IMR-90 (cell line): ENCODE measurements at regions not wholly inside any gene's neighbourhood (a gene's known extent, or its start where the extent isn't known, plus 50 kb on each side); places are given as distances from the start of the nearest gene placed in this dataset.

ENCODE experiments used
- ATAC-seq: fragments of 200-7000 bp; cut with Tn5 transposase; 2 replicates; pipeline ENCODE4 v1.9.1; 2020; ENCODE audit warnings: low read depth, mild to moderate bottlenecking, moderate library complexity
- BruUV-seq: library from RNA; stranded (reverse); fragments of 400-500 nt; replicated peaks from 2 replicates; lab custom pipeline; 2021; lab: Mats Ljungman, UMichigan
- CTCF ChIA-PET: fragments of 300-600 bp; formaldehyde crosslinking; extraction: SDS; loops from one replicate; lab custom pipeline; 2021; ENCODE audit warnings: antibody characterized with exemption; lab: Yijun Ruan, JAX
- POLR2A ChIA-PET: fragments of 300-600 bp; sonication (Branson Sonifier 250); formaldehyde crosslinking; loops from one replicate; lab custom pipeline; 2022; ENCODE audit warnings: antibody characterized with exemption; ENCODE audit not compliant: unreplicated experiment; lab: Charles Lee
- DNase-seq: peaks from one replicate; pipeline ENCODE4 v3.0.0; 2013
- H2AFZ ChIP-seq: replicated peaks from 2 replicates; pipeline ENCODE3; 2013; ENCODE audit warnings: low read length, mild to moderate bottlenecking; ENCODE audit not compliant: poor library complexity
- H2AK5ac ChIP-seq: 2 replicates; pipeline ENCODE4 v1.6.1; 2013; ENCODE audit warnings: low read depth, low read length, inconsistent platforms
- H2AK9ac ChIP-seq: replicated peaks from 2 replicates; pipeline ENCODE3; 2013; ENCODE audit warnings: mild to moderate bottlenecking, low read depth, low read length, moderate library complexity; ENCODE audit not compliant: poor library complexity
- H2BK120ac ChIP-seq: 2 replicates; pipeline ENCODE4 v1.6.1; 2013; ENCODE audit warnings: low read depth, low read length, inconsistent platforms
- H2BK15ac ChIP-seq: 3 replicates; pipeline ENCODE4 v1.6.1; 2013; ENCODE audit warnings: low read depth, low read length, inconsistent platforms
- H2BK20ac ChIP-seq: 2 replicates; pipeline ENCODE4 v1.6.1; 2013; ENCODE audit warnings: low read depth, mild to moderate bottlenecking, inconsistent platforms, low read length, moderate library complexity
- H2BK5ac ChIP-seq: 2 replicates; pipeline ENCODE4 v1.6.1; 2013; ENCODE audit warnings: mild to moderate bottlenecking, low read depth, low read length, inconsistent platforms; ENCODE audit not compliant: poor library complexity, severe bottlenecking
- H3K14ac ChIP-seq: replicated peaks from 2 replicates; pipeline ENCODE4 v1.6.1; 2013; ENCODE audit warnings: low read depth, low read length, inconsistent platforms
- H3K18ac ChIP-seq: 2 replicates; pipeline ENCODE4 v1.6.1; 2013; ENCODE audit warnings: low read depth, low read length, control low read depth
- H3K23ac ChIP-seq: 2 replicates; pipeline ENCODE4 v1.6.1; 2013; ENCODE audit warnings: low read depth, low read length, inconsistent platforms
- H3K27ac ChIP-seq: 2 replicates; pipeline ENCODE4 v1.5.1; 2013; ENCODE audit warnings: mild to moderate bottlenecking, control low read depth, low read length; ENCODE audit not compliant: insufficient read depth
- H3K27me3 ChIP-seq: 2 replicates; pipeline ENCODE4 v1.6.1; 2013; ENCODE audit warnings: low read length; ENCODE audit not compliant: control insufficient read depth, insufficient read depth
- H3K36me3 ChIP-seq: 2 replicates; pipeline ENCODE4 v1.6.1; 2013; ENCODE audit warnings: low read length, mixed read lengths; ENCODE audit not compliant: control insufficient read depth, insufficient read depth
- H3K4ac ChIP-seq: 2 replicates; pipeline ENCODE4 v1.6.1; 2013; ENCODE audit warnings: low read depth, low read length, inconsistent platforms
- H3K4me1 ChIP-seq: 2 replicates; pipeline ENCODE4 v1.6.1; 2013; ENCODE audit warnings: low read length, mixed read lengths; ENCODE audit not compliant: control insufficient read depth, insufficient read depth
- H3K4me2 ChIP-seq: 2 replicates; pipeline ENCODE4 v1.6.1; 2013; ENCODE audit warnings: low read depth, mild to moderate bottlenecking, control low read depth, low read length, moderate library complexity
- H3K4me3 ChIP-seq: 2 replicates; pipeline ENCODE4 v1.5.1; 2013; ENCODE audit warnings: low read depth, mild to moderate bottlenecking, control low read depth, low read length, moderate library complexity; ENCODE audit not compliant: insufficient read depth
- H3K56ac ChIP-seq: 2 replicates; pipeline ENCODE4 v1.6.1; 2013; ENCODE audit warnings: low read length, inconsistent platforms; ENCODE audit not compliant: insufficient read depth; ENCODE audit errors: extremely low read depth
- H3K79me1 ChIP-seq, 2 experiments: 2 replicates each; pipeline ENCODE4 v1.6.1; 2013; ENCODE audit warnings: low read length in 2 of 2, inconsistent platforms in 1 of 2, low read depth in 1 of 2
- H3K9ac ChIP-seq: 2 replicates; pipeline ENCODE4 v1.6.1; 2013; ENCODE audit warnings: low read depth, low read length, control low read depth
- H3K9me1 ChIP-seq: 2 replicates; pipeline ENCODE4 v1.6.1; 2013; ENCODE audit warnings: low read length, inconsistent platforms; ENCODE audit not compliant: insufficient read depth
- H3K9me3 ChIP-seq: 2 replicates; pipeline ENCODE4 v1.6.1; 2013; ENCODE audit warnings: low read length; ENCODE audit not compliant: control insufficient read depth, insufficient read depth
- H4K20me1 ChIP-seq: 2 replicates; pipeline ENCODE4 v1.6.1; 2013; ENCODE audit warnings: low read length, inconsistent platforms; ENCODE audit not compliant: insufficient read depth
- H4K5ac ChIP-seq: 2 replicates; pipeline ENCODE4 v1.6.1; 2013; ENCODE audit warnings: mild to moderate bottlenecking, low read depth, low read length, control low read depth
- H4K8ac ChIP-seq, 2 experiments: 2 replicates each; pipeline ENCODE4 v1.6.1; 2013; ENCODE audit warnings: low read depth in 2 of 2, low read length in 2 of 2, control low read depth in 1 of 2, inconsistent platforms in 1 of 2
- H4K91ac ChIP-seq: 2 replicates; pipeline ENCODE4 v1.6.1; 2013; ENCODE audit warnings: low read depth, low read length, inconsistent platforms; ENCODE audit not compliant: insufficient read depth
- FOS ChIP-seq: fragments of 150-350 bp; IDR thresholded peaks from 2 replicates; pipeline ENCODE4 v1.6.1; 2016; ENCODE audit warnings: low read depth, low read length
- WGBS, 2 experiments: methylation state at CpG; one replicate each; pipeline versions ENCODE4 v1.1.5 to v1.1.7; 2013; ENCODE audit warnings: missing lambda C conversion rate in 2 of 2; ENCODE audit not compliant: insufficient read length in 1 of 2; ENCODE audit errors: extremely low coverage in 2 of 2; 5-methylcytosine and 5-hydroxymethylcytosine counted together
- dilution Hi-C: fragments of 300-500 bp; cut with HindIII; formaldehyde crosslinking; loops from one replicate; pipeline ENCODE4 v1.14.3; 2018; ENCODE audit warnings: low sequenced_read_pairs; ENCODE audit not compliant: unreplicated experiment
- in situ Hi-C: fragments of 300-500 bp; cut with MboI; formaldehyde crosslinking; loops from 3 replicates; pipeline ENCODE4 v1.14.3; 2019; ENCODE audit warnings: low sequenced_read_pairs, inconsistent platforms, mixed read lengths
- intact Hi-C: fragments of 100-400 bp; cut with micrococcal nuclease; formaldehyde crosslinking; loops from 2 replicates; pipeline ENCODE4 v1.10.0; 2022

GRCh38 chr21:14785679-14786078 lies 239.6 kb upstream of the SAMSN1 start:
- Histone ChIP-seq H4K8ac (no peak overlapping the region), H4K91ac (no peak overlapping the region), H2BK120ac (no peak overlapping the region), H3K79me1 (no peaks in the 10 kb centered on the region), H3K14ac (no peak overlapping the region), H3K36me3 (no peaks in the 10 kb centered on the region), H3K4me3 (no peak overlapping the region), H3K18ac (no peak overlapping the region), H4K5ac (no peak overlapping the region), H2AK9ac (no peak overlapping the region), H3K9ac (no peak overlapping the region), H3K4me2 (no peak overlapping the region), H3K56ac (no peak overlapping the region), H3K9me1 (no peaks in the 10 kb centered on the region), H3K27ac (no peak overlapping the region), H3K27me3 (no peaks in the 10 kb centered on the region), H2BK5ac (no peak overlapping the region), H3K4me1 (no peaks in the 10 kb centered on the region), H3K4ac (no peak overlapping the region), H4K20me1 (no peaks in the 10 kb centered on the region), H3K23ac (no peak overlapping the region), H3K9me3 (no peaks in the 10 kb centered on the region), H2AK5ac (no peak overlapping the region), H2BK20ac (no peak overlapping the region), H2BK15ac (no peak overlapping the region), H2AFZ (no peak overlapping the region)
- BruUV-seq = no TSS peak
- ChIA-PET POLR2A (no interaction called here), CTCF (no interaction called here)
- dilution Hi-C loops = no loop called here
- no CpG with 5 or more reads among the region's 2 CpGs for WGBS, 2 experiments
- DNase-seq (no peak), ATAC-seq (no peak)
- intact Hi-C loops = no loop called here
- in situ Hi-C loops = no loop called here
- no peak for TF ChIP-seq FOS
